ENCODE measurements at regions not wholly inside any gene's neighbourhood (a gene's known extent, or its start where the extent isn't known, plus 50 kb on each side); places are given as distances from the start of the nearest gene placed in this dataset.

- no peak for DNase-seq
- Mint-ChIP-seq H3K27ac (no peak overlapping the region), H3K27me3 (ENCODE audit: low read depth in 3 of 3) (peaks cover 0 to 5% (median 3%) of the 10 kb centered on the region in 3 donors), H3K9me3 (peaks cover 0 to 8% (median 2%) of the 10 kb centered on the region in 7 donors), H3K4me1 (no peaks in the 10 kb centered on the region), H3K4me3 (no peak overlapping the region), H3K36me3 (no peaks in the 10 kb centered on the region)
- Histone ChIP-seq H3K4me2 (replicated peaks; ENCODE audit: extremely low read depth, low read length, poor library complexity, severe bottlenecking) (no peak overlapping the region), H3K36me3 (replicated peaks in 1 of 2; ENCODE audit: control insufficient read depth in 1 of 2, insufficient read depth in 2 of 2, low read length in 2 of 2) (no peaks in the 10 kb centered on the region), H2AFZ (ENCODE audit: insufficient read depth, low read depth, low read length, poor library complexity, severe bottlenecking) (no peak overlapping the region), H3K27ac (ENCODE audit: low read depth in 1 of 2, low read length in 2 of 2) (no peak overlapping the region), H3K79me2 (ENCODE audit: insufficient read depth, low read length) (no peaks in the 10 kb centered on the region), H4K20me1 (ENCODE audit: insufficient read depth, low read length) (no peaks in the 10 kb centered on the region), H3K9ac (ENCODE audit: insufficient read depth, low read length, poor library complexity, severe bottlenecking) (no peak overlapping the region), H3K9me3 (replicated peaks in 1 of 2; ENCODE audit: control insufficient read depth in 1 of 2, insufficient read depth in 1 of 2, low read length in 2 of 2) (peaks cover 0 to 10% of the 10 kb centered on the region in 2 donors), H3K4me3 (replicated peaks in 1 of 3; ENCODE audit: low read depth in 2 of 3, low read length in 3 of 3) (no peak overlapping the region), H3K27me3 (ENCODE audit: control insufficient read depth in 2 of 2, insufficient read depth in 2 of 2, low read length in 2 of 2) (no peaks in the 10 kb centered on the region), H3K4me1 (ENCODE audit: control insufficient read depth in 1 of 2, insufficient read depth in 2 of 2, low read length in 2 of 2) (no peaks in the 10 kb centered on the region)
- intact Hi-C loops (cut with micrococcal nuclease), result no loop called here
- TF ChIP-seq CTCF (IDR thresholded peaks at IDR 0.05), result no peak
- 97% methylated on average over 11 of the region's 20 CpGs for WGBS (ENCODE audit: insufficient coverage)
Observed at GRCh38 chr14:101028971-101029667, 125.6 kb upstream of the RTL1 start.

GRCh38 chr14:101029668-101030290, 126.3 kb upstream of the RTL1 start:
- Histone ChIP-seq H3K79me2 (ENCODE audit: insufficient read depth, low read length) (no peaks in the 10 kb centered on the region), H2AFZ (ENCODE audit: insufficient read depth, low read depth, low read length, poor library complexity, severe bottlenecking) (no peak overlapping the region), H3K4me3 (replicated peaks in 1 of 3; ENCODE audit: low read depth in 2 of 3, low read length in 3 of 3) (no peak overlapping the region), H3K27me3 (ENCODE audit: control insufficient read depth in 2 of 2, insufficient read depth in 2 of 2, low read length in 2 of 2) (no peaks in the 10 kb centered on the region), H4K20me1 (ENCODE audit: insufficient read depth, low read length) (no peaks in the 10 kb centered on the region), H3K4me1 (ENCODE audit: control insufficient read depth in 1 of 2, insufficient read depth in 2 of 2, low read length in 2 of 2) (no peaks in the 10 kb centered on the region), H3K4me2 (replicated peaks; ENCODE audit: extremely low read depth, low read length, poor library complexity, severe bottlenecking) (no peak overlapping the region), H3K9me3 (replicated peaks in 1 of 2; ENCODE audit: control insufficient read depth in 1 of 2, insufficient read depth in 1 of 2, low read length in 2 of 2) (peaks cover 0 to 7% of the 10 kb centered on the region in 2 donors), H3K36me3 (replicated peaks in 1 of 2; ENCODE audit: control insufficient read depth in 1 of 2, insufficient read depth in 2 of 2, low read length in 2 of 2) (no peaks in the 10 kb centered on the region), H3K9ac (ENCODE audit: insufficient read depth, low read length, poor library complexity, severe bottlenecking) (no peak overlapping the region), H3K27ac (ENCODE audit: low read depth in 1 of 2, low read length in 2 of 2) (no peak overlapping the region)
- Mint-ChIP-seq H3K36me3 (no peaks in the 10 kb centered on the region), H3K9me3 (peaks cover 0 to 8% (median 2%) of the 10 kb centered on the region in 7 donors), H3K27ac (no peak overlapping the region), H3K4me3 (no peak overlapping the region), H3K27me3 (ENCODE audit: low read depth in 3 of 3) (peaks cover 0 to 5% (median 3%) of the 10 kb centered on the region in 3 donors), H3K4me1 (no peaks in the 10 kb centered on the region)
- intact Hi-C loops (cut with micrococcal nuclease), result no loop called here
- TF ChIP-seq CTCF (IDR thresholded peaks at IDR 0.05), result no peak
- 97% methylated on average over 19 of the region's 25 CpGs for WGBS (ENCODE audit: insufficient coverage)
- DNase-seq, result no peak

Measured in CD14-positive monocyte (primary cell).